LoVo (cell line): ENCODE measurements at regions not wholly inside any gene's neighbourhood (a gene's known extent, or its start where the extent isn't known, plus 50 kb on each side); places are given as distances from the start of the nearest gene placed in this dataset.
"Not testable (repeated sequence)": the region's sequence is repeated elsewhere in the genome, so short reads cannot be mapped to it uniquely, and the experiment has no call there.

Source experiments
- DNase-seq: peaks from one replicate; pipeline ENCODE4 v3.0.0-alpha.2; 2016; ENCODE audit warnings: low spot score

- DNase-seq = no peak
Observed at GRCh38 chr4:160347197-160347596, 1244.3 kb downstream of the RAPGEF2 start.

GRCh38 chr4:160350944-160351343 lies 1248.1 kb downstream of the RAPGEF2 start:
- DNase-seq = no peak

- DNase-seq = no peak
Observed at GRCh38 chr4:160352637-160353036, 1249.8 kb downstream of the RAPGEF2 start.

GRCh38 chr4:160353548-160353947 lies 1250.7 kb downstream of the RAPGEF2 start:
- DNase-seq = no peak

GRCh38 chr4:160362478-160362877 lies 1259.6 kb downstream of the RAPGEF2 start:
- DNase-seq = no peak

GRCh38 chr4:160364217-160364616 lies 1261.3 kb downstream of the RAPGEF2 start:
- no peak for DNase-seq

GRCh38 chr4:160364665-160365064 lies 1261.8 kb downstream of the RAPGEF2 start:
- DNase-seq = not testable (repeated sequence)

- DNase-seq = not testable (repeated sequence)
Observed at GRCh38 chr4:160365383-160365782, 1262.5 kb downstream of the RAPGEF2 start.

- DNase-seq = no peak
Observed at GRCh38 chr4:160370046-160370445, 1267.2 kb downstream of the RAPGEF2 start.

- no peak for DNase-seq
Observed at GRCh38 chr4:160371446-160371845, 1268.6 kb downstream of the RAPGEF2 start.

- DNase-seq = no peak
Observed at GRCh38 chr4:160372390-160372789, 1269.5 kb downstream of the RAPGEF2 start.

- DNase-seq = no peak
Observed at GRCh38 chr4:160373911-160374310, 1271.0 kb downstream of the RAPGEF2 start.

- DNase-seq = no peak
Observed at GRCh38 chr4:160375772-160376452, 1273.0 kb downstream of the RAPGEF2 start.

- DNase-seq = no peak
Observed at GRCh38 chr4:160386846-160387245, 1284.0 kb downstream of the RAPGEF2 start.

- DNase-seq = no peak
Observed at GRCh38 chr4:160399826-160400225, 1296.9 kb downstream of the RAPGEF2 start.

GRCh38 chr4:160403081-160403480 lies 1300.2 kb downstream of the RAPGEF2 start:
- DNase-seq = no peak

- no peak for DNase-seq
Observed at GRCh38 chr4:160406263-160406825, 1303.5 kb downstream of the RAPGEF2 start.

- DNase-seq = no peak
Observed at GRCh38 chr4:160414496-160414895, 1311.6 kb downstream of the RAPGEF2 start.

- peak; percentile 30 for DNase-seq
Observed at GRCh38 chr4:160423879-160424451, 1321.1 kb downstream of the RAPGEF2 start.

- no peak for DNase-seq
Observed at GRCh38 chr4:160426233-160426632, 1323.4 kb downstream of the RAPGEF2 start.

- no peak for DNase-seq
Observed at GRCh38 chr4:160450876-160451275, 1348.0 kb downstream of the RAPGEF2 start.

- not testable (repeated sequence) for DNase-seq
Observed at GRCh38 chr4:160481696-160482690, 1379.1 kb downstream of the RAPGEF2 start.
